MG63 (cell line): ENCODE measurements at regions not wholly inside any gene's neighbourhood (a gene's known extent, or its start where the extent isn't known, plus 50 kb on each side); places are given as distances from the start of the nearest gene placed in this dataset.

ENCODE experiments used
- DNase-seq: peaks from one replicate; pipeline ENCODE4 v3.0.0-alpha.2; 2020
- H3K27me3 ChIP-seq: fragments of 250-450 bp; sonication (Bioruptor Pico); 2 replicates; pipeline ENCODE4 v1.5.1; 2020; ENCODE audit warnings: mild to moderate bottlenecking, moderate library complexity
- H3K36me3 ChIP-seq: fragments of 250-450 bp; sonication (Bioruptor Pico); 2 replicates; pipeline ENCODE4 v1.5.1; 2020; ENCODE audit warnings: mild to moderate bottlenecking, moderate library complexity
- H3K4me3 ChIP-seq: fragments of 250-450 bp; sonication (Bioruptor Pico); 2 replicates; pipeline ENCODE4 v1.5.1; 2020; ENCODE audit warnings: mild to moderate bottlenecking, moderate library complexity
- H3K9me3 ChIP-seq: fragments of 250-450 bp; sonication (Bioruptor Pico); 2 replicates; pipeline ENCODE4 v1.5.1; 2020; ENCODE audit warnings: mild to moderate bottlenecking, moderate library complexity

DNA sequence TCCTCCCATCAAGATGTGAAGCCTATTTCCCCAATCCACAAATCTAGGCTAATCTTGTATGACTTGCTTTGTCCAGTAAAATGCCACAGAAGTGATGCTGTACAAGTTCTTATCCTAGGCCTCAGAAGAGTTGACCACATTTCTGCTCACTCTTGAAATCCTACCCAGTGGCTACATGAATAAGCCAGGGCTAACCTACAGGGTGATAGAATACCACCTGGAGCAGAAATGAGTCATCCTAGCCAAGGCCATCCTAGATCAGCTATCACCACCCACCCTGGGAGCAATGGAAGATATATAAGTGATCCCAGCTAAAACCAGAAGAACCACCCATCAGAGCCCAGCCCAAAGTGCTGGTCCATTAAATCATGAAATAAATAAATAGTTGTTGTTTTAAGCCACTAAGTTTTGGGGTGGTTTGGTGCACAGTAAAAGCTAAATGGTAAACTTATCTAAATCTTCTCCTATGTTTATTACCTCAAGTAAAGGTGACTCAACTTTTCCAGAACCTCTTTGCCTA lies 105.1 kb downstream of the RPS29 start:
- no peak for DNase-seq
- no peaks in the 10 kb centered on the region for H3K27me3 ChIP-seq
- no peaks in the 10 kb centered on the region for H3K9me3 ChIP-seq
- no peak overlapping the region for H3K4me3 ChIP-seq
- no peaks in the 10 kb centered on the region for H3K36me3 ChIP-seq

DNA sequence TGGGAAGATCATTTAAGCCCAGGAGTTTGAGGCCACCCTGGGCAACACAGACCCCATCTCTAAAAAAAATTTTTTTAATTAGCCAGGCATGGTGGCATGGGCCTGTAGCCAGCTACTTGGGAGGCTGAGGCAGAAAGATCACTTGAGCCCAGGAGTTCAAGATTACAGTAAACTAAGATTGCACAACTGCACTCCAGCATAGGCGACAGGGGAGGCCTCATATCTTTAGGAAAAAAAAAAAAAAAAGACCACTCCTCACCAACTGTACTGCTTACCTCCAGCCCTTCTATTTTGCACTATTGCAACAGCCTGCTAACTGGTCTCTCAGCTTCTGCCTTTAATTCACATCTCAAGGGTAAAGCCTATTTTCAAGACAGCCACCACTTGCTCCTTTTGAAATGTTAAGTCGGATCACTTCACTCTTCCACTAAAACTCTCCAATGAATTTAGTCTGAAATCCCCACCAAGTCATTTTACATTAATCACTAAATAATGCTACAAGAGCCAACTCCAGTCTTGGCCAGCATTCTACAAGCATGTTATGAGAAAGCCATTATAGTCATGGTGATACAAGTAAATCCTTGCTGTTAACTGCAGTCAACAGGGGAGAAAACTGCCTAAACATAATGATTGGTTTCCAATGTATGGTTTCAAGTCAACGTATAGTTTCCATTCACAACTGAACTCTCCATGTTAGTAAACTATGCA lies 106.0 kb downstream of the RPS29 start:
- Histone ChIP-seq H3K27me3 (no peaks in the 10 kb centered on the region), H3K9me3 (no peaks in the 10 kb centered on the region), H3K4me3 (no peak overlapping the region), H3K36me3 (no peaks in the 10 kb centered on the region)
- DNase-seq: no peak

DNA sequence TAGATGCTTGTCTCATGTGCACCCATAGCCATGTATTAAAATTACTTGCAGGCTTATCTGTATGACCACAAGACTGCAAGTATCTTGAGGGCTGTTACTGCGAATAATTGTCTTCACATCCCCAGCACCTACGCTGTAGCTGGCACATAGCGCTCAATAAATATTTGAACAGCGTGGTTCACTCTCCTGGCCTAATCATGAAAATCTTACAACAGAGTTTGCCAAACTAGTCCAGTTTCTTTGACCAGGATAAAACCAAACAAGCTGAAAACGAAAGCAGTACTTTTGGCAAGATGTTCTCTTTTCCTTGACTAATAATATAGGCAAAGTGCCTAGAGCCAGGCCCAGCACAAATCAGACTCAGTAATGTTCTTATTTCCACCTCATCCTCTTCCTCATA lies 106.7 kb downstream of the RPS29 start:
- no peaks in the 10 kb centered on the region for H3K36me3 ChIP-seq
- no peak overlapping the region for H3K4me3 ChIP-seq
- H3K27me3 ChIP-seq: no peaks in the 10 kb centered on the region
- DNase-seq: peak; percentile 21
- H3K9me3 ChIP-seq: no peaks in the 10 kb centered on the region

DNA sequence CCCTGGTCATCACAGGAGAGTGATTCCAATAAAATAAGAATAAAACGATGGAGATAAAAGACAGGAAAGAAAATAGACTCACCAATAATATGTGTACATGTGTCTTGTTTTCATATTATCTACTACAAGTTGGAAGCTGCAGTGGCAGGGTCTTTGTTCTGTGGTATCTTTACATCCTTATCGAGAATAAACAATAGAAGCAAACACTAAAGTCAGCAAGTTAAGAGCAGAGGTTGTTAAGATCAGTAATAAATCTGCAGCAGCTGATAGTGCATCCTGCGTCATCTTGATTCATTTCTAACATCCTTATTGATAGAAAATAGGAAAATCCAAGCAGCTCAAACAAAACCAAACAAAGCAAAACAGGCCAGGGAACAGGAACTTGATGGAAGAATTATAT lies 107.4 kb downstream of the RPS29 start:
- no peaks in the 10 kb centered on the region for H3K27me3 ChIP-seq
- no peak for DNase-seq
- H3K4me3 ChIP-seq: no peak overlapping the region
- H3K36me3 ChIP-seq: no peaks in the 10 kb centered on the region
- no peaks in the 10 kb centered on the region for H3K9me3 ChIP-seq

DNA sequence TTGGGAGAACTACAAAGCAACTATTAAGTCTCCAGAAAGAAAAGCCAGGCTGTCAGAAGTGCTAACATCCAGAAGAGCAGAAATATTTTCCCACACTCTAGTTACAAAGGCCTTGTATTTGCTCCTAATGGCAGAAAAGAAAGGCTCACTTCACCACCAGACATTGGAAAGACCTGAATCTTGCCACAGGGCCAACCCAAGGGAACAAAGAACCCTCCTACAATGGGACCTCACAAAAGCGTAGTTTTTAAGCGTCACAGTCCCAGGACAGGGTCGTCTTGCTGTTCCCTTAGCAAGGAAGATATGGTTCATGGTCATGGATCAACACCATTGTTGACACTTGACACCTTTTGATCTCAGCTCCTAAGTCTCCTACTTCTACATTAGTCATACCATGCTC lies 119.1 kb downstream of the RPS29 start:
- Histone ChIP-seq H3K9me3 (no peaks in the 10 kb centered on the region), H3K36me3 (no peaks in the 10 kb centered on the region), H3K4me3 (no peak overlapping the region), H3K27me3 (no peaks in the 10 kb centered on the region)
- no peak for DNase-seq

DNA sequence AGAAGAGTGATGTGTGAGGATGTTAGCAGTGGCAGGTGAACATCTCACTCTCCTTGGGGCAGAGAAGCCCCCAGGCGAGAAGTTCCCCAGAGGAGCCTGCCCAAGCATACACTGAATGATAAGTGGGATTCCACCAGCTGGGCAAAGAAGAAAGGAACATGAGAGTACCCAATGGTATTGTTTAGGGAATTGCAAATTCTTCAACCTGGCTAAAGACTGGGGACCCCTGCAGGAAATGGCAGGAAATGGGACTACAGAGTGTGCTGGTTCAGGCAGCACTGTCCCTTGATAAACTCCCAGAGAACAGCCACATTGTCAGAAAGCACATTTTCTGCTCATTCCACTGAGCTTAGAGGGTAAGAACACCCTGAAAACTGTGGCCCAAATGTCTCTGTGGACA lies 121.3 kb downstream of the RPS29 start:
- Histone ChIP-seq H3K4me3 (no peak overlapping the region), H3K27me3 (no peaks in the 10 kb centered on the region), H3K9me3 (no peaks in the 10 kb centered on the region), H3K36me3 (no peaks in the 10 kb centered on the region)
- no peak for DNase-seq

DNA sequence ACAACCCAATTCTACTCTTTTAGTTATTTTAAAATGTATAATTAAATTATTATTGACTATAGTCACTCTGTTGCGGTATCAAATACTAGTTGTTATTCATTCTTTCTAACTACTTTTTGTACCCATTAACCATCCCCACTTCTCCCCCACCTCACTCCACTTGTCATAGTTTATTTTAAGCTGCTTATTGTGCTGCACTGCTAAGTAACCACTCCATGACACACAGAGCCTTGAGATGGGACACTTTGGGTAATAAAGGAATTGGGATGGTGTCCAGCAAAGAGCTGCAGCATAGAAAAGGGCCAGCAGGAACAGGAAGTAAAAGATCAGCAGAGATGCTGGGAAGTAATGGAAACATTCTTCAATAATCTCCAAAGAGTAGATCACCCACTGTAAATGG lies 123.0 kb downstream of the RPS29 start:
- DNase-seq: no peak

DNA sequence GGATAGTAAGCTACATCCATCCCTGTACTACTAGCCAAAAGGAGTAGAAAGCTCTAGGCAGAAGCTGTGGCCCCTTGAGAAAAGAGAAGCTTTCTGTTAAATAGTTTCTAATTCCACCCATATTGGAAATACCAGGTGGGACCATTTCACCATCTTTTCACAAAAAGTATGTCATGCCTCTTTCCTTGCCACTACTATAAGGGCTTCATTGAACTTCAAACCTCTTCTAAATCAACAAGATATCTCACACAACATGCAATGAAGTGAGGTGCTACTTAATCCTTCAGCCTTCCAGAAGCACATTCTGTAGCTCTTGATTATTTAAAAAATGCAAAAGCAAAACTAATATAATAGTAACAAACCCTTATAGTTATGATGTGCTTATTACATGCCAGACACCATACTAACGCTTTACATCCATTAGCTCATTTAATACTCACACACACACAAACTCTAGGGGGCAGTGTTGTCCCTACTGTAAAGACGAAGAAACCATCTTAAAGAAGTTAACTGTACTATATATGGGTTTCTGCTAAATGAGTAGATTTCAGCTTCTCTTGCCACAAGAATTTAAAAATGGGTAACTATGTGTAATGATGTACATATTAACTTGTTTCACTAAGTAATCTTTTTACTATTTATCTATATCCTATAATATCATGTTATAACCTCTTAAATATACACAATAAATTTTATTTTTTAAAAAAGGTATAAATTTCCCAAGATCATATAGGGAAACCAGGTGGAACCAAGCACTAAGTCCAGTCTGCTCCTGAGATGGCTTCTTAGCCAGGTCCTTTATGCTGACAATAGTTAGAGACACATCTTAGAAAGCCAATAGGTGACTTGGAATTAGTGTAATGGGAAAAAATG lies 124.4 kb downstream of the RPS29 start:
- Histone ChIP-seq H3K36me3 (no peaks in the 10 kb centered on the region), H3K9me3 (no peaks in the 10 kb centered on the region), H3K4me3 (no peak overlapping the region), H3K27me3 (no peaks in the 10 kb centered on the region)
- DNase-seq: no peak

More for the DNA sequence above, 123.0 kb downstream of the RPS29 start:
- Histone ChIP-seq H3K9me3 (no peaks in the 10 kb centered on the region), H3K27me3 (no peaks in the 10 kb centered on the region), H3K36me3 (no peaks in the 10 kb centered on the region), H3K4me3 (no peak overlapping the region)

DNA sequence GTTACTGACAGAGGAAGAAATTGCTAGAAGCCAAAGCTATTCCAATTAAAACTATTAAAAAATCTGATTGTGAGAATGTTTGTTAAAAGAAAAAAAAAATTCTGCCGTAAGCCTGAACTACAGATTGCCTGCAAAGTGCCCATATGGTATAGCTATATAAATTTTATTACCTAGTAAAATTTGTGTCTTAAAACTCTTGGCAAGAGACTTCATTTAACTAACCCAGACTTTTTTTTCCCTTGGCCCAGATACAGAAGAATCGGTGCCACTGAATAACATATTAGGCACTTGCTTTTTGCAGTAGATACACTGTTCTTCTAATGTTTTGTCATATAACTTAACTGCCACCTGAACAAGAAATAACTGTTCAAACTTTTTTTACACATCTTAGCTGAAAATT lies 125.5 kb downstream of the RPS29 start:
- DNase-seq: no peak
- no peaks in the 10 kb centered on the region for H3K9me3 ChIP-seq
- no peaks in the 10 kb centered on the region for H3K27me3 ChIP-seq
- no peaks in the 10 kb centered on the region for H3K36me3 ChIP-seq
- no peak overlapping the region for H3K4me3 ChIP-seq

DNA sequence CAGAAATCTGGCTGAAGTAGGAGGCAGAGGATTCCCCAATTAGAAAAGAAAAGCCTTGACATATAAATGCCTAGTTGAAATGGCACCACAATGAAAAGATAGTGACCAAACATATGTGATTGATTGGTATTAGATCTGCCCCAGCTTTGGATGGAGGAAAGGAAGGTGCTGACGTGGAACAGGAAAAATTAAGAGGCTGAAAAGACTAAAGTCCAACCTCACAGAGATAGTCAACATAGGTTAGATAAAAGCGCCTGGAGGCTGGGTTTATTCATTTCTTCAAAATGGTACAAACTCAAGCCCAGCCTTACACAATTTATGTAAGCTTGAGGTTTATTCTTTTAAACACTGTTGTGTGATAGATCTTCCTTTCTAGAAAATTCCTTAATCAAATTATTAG lies 129.6 kb downstream of the RPS29 start:
- no peaks in the 10 kb centered on the region for H3K36me3 ChIP-seq
- no peak overlapping the region for H3K4me3 ChIP-seq
- no peaks in the 10 kb centered on the region for H3K27me3 ChIP-seq
- H3K9me3 ChIP-seq: no peaks in the 10 kb centered on the region
- DNase-seq: no peak

DNA sequence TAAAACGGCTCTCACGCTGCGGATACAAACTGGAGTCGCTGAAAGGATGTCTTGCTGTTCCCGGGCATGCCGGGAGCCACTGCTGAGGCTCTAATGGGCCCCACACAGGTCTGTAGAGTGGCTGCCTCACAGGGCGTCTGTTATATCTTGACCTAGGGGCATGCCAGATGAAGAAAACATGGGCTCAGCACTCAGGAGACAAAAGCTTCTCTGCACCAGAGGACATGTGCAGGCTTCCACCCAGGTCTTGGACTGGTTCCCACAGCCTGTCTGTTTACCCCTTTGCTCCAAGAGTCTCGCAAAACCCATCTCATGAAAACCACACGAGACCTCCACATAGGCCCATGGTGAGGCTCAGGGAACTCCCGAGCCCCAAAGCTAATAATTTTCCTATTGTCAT lies 134.2 kb downstream of the RPS29 start:
- Histone ChIP-seq H3K9me3 (peaks cover 2% of the 10 kb centered on the region), H3K4me3 (no peak overlapping the region), H3K36me3 (no peaks in the 10 kb centered on the region), H3K27me3 (no peaks in the 10 kb centered on the region)
- DNase-seq: no peak

DNA sequence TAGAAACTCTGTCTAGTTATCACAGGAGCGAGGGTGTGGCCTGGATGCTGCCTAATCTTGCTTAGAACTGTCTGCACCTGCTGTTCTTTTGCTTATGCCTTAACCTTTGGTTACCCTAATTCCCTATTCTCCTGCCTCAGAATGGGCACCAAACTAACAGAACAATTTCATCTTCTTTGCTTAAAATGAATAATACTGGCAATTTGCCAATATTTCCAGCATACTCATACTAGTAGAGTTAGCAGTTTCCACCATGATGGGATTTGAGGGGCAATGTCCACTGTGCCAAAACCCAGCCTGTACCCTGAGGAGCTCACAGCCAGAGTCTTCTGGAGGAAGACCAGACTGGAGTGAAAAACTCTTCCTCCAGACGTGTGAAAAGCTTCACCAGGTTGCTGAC lies 136.4 kb downstream of the RPS29 start:
- Histone ChIP-seq H3K4me3 (no peak overlapping the region), H3K27me3 (no peaks in the 10 kb centered on the region), H3K9me3 (peaks cover 2% of the 10 kb centered on the region), H3K36me3 (no peaks in the 10 kb centered on the region)
- no peak for DNase-seq

DNA sequence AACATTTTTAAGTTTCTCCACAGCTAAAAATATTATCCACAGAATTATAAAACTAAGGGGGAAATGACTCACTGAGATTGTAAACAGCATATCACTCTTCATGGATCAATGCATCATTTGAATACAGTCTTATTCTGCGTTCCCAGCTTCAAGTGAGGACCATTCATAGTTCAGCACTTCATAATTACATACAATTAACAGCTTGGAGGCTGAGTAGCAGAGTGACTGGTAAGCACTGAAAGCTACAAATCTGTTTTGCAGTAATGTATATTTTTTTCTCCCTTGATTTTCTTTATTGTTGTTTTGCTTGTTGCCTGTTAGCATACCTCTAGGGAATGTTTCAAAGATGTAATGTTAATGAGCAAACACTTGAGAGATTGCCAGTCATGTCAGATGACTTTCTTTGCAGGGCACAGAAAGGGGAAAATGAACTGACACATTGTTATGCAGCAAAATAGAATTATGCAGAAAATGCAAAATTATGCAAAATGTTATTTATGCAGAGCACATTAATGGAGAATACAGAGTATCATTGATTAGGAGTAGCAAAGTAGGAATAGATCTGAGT lies 138.6 kb downstream of the RPS29 start:
- H3K36me3 ChIP-seq: no peaks in the 10 kb centered on the region
- no peaks in the 10 kb centered on the region for H3K27me3 ChIP-seq
- H3K9me3 ChIP-seq: peaks cover 2% of the 10 kb centered on the region
- H3K4me3 ChIP-seq: no peak overlapping the region
- no peak for DNase-seq

DNA sequence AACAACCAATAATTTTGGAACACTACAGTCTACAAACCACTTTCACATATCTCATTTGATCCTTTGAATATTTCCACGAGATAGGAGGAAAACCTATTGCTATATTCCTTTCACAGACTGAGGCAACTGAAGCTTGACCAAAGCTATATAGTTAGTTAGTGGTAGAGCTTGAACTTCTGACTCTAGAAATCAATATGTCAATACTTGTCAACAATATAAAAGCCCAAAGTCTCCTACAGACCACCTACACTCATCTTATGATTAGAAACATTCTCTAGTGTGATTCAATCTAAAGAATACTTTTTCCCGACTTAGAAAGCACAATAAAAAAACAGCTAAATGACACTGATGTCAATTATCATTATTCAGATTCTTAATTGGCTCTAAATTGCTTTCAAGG lies 139.4 kb downstream of the RPS29 start:
- no peak for DNase-seq
- Histone ChIP-seq H3K27me3 (no peaks in the 10 kb centered on the region), H3K9me3 (peaks cover 2% of the 10 kb centered on the region), H3K4me3 (no peak overlapping the region), H3K36me3 (no peaks in the 10 kb centered on the region)

DNA sequence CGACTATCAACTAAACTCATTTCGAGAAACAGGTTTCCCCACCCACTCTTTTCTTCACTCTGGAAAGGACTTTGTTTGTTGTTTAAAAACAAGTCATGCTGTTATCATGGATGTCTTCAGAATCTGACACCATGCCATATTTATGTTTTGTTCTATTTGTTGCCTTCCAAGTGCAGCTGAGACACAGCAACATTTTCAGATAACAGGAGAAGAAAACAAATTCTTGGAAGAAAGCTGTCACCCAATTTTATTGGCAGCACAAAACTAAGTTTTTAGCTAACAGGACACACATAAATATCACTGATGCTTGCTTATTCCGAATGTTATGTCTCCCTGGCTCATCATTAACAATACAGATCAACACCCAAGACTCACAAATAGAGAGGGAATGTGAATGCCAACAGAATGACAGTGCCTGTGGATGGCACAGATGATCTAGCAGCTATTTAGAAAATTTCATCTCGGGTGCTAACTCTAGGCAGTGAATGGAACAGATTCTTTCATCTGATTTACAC lies 147.9 kb downstream of the RPS29 start:
- H3K4me3 ChIP-seq: no peak overlapping the region
- H3K36me3 ChIP-seq: no peaks in the 10 kb centered on the region
- H3K27me3 ChIP-seq: no peaks in the 10 kb centered on the region
- H3K9me3 ChIP-seq: no peaks in the 10 kb centered on the region
- DNase-seq: no peak

DNA sequence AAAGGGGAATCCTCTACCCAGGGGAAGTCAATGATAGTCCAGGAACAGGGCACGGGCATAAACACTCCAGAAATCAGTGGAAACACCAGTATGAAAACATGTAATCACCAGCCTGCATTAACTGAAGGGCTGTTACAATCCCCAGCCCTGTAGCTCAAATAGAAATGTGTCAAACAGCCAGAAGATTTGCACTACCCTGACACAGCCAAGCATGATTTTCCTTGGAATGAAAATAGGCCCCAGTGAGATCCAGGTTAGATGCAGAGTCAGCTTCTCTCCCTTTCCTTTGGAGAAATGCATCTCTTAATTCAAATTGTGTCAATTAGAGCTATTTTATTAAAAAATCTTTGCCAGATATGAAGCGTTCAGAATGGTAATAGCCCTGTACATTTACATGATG lies 158.1 kb downstream of the RPS29 start:
- no peak for DNase-seq
- Histone ChIP-seq H3K27me3 (no peaks in the 10 kb centered on the region), H3K9me3 (no peaks in the 10 kb centered on the region), H3K36me3 (no peaks in the 10 kb centered on the region), H3K4me3 (no peak overlapping the region)

DNA sequence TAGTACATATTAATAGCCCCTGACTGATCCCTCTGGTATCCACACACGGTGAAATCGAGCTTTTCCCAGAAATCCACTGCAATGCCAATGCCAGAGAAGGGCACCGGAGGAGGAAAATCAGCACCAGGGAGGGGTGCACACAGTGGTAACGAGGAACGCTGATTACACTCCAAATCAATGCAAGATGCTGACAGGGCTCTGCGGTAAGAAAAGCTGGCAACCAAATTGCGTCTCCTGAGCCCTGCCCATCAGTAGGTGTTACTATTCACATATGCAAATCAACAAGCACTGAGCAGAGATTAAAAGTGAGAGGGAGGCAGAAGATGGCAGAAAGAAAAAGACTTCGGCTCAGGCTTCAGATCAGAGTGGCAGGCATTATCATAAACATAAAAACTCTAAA lies 159.1 kb downstream of the RPS29 start:
- Histone ChIP-seq H3K4me3 (no peak overlapping the region), H3K9me3 (no peaks in the 10 kb centered on the region), H3K36me3 (no peaks in the 10 kb centered on the region), H3K27me3 (no peaks in the 10 kb centered on the region)
- no peak for DNase-seq
